Thyroid gland (tissue), 4 donors: ENCODE measurements at regions not wholly inside any gene's neighbourhood (a gene's known extent, or its start where the extent isn't known, plus 50 kb on each side); places are given as distances from the start of the nearest gene placed in this dataset.

ENCODE experiments used
- DNase-seq, 2 donors: peaks; one replicate each; pipeline ENCODE4 v3.0.0-alpha.2; 2019
- H3K27ac ChIP-seq, 3 donors: fragments of 200-600 bp; sonication (generic); 1 replicate in 2 of 3; 2 replicates in 1 of 3; pipeline ENCODE4 v1.5.1; 2016 to 2019; ENCODE audit warnings: mild to moderate bottlenecking in 1 of 3, moderate library complexity in 1 of 3
- H3K27me3 ChIP-seq: fragments of 200-600 bp; sonication (generic); one replicate; pipeline ENCODE4 v1.5.1; 2019
- H3K36me3 ChIP-seq, 2 donors: fragments of 200-600 bp; sonication (generic); one replicate each; pipeline ENCODE4 v1.5.1; 2016 to 2019
- H3K4me1 ChIP-seq, 2 donors: fragments of 200-600 bp; sonication (generic); one replicate each; pipeline ENCODE4 v1.5.1; 2017 to 2019
- H3K4me3 ChIP-seq, 3 donors: fragments of 200-600 bp; sonication (generic); replicated peaks in 1 of 3; 1 replicate in 2 of 3; 2 replicates in 1 of 3; pipeline ENCODE4 v1.5.1; 2016; ENCODE audit warnings: mild to moderate bottlenecking in 1 of 3
- H3K9me3 ChIP-seq: fragments of 200-600 bp; sonication (generic); one replicate; pipeline ENCODE4 v1.5.1; 2017
- POLR2A ChIP-seq, 2 donors: fragments of 450-650 bp; IDR thresholded peaks; one replicate each; pipeline ENCODE4 v1.6.1; 2017; ENCODE audit warnings: antibody characterized with exemption in 2 of 2, mild to moderate bottlenecking in 2 of 2, moderate library complexity in 1 of 2
- WGBS, 2 donors: methylation state at CpG; one replicate each; pipeline ENCODE4 v1.1.5; 2017; 5-methylcytosine and 5-hydroxymethylcytosine counted together
- intact Hi-C: fragments of 100-400 bp; cut with DNase I; formaldehyde crosslinking; loops from one replicate; pipeline ENCODE4 v1.15.1; 2023
- TF ChIP-seq, protein P1 (sequence below), 6 experiments: fragments of 200-600 bp in 3 of 6; fragments of 450-650 bp in 3 of 6; sonication (generic) in 3 of 6; IDR thresholded peaks; one replicate each; pipeline ENCODE4 v1.5.1; 2016 to 2019; ENCODE audit warnings: antibody characterized with exemption in 6 of 6, mild to moderate bottlenecking in 2 of 6, inconsistent platforms in 1 of 6, moderate library complexity in 1 of 6

DNA sequence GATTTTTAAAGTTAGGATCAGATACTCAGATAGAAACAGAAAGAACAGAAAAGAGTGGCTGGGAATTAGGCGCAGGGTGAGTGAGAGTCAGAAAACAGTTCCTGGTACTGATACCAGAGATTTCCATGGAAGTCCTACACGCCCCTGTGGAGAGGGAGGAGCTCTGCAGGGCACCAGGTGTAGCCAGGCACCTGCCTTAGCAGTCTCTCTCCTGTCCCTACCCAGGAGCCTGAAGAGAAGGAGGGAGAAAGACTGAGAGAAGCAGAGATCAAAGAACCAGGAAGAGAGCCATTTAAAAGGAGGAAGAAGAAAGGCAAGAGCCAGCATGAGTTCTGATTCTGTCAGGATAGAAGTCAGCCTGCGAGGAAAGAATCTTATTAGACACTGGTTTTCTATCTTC, 65.0 kb downstream of the CBLN1 start:
- WGBS, 2 donors = 43 to 44% methylated on average over 3 of the region's 3 CpGs
- TF ChIP-seq POLR2A (IDR thresholded peaks at IDR 0.05) = no peak
- TF ChIP-seq, protein P1, sequence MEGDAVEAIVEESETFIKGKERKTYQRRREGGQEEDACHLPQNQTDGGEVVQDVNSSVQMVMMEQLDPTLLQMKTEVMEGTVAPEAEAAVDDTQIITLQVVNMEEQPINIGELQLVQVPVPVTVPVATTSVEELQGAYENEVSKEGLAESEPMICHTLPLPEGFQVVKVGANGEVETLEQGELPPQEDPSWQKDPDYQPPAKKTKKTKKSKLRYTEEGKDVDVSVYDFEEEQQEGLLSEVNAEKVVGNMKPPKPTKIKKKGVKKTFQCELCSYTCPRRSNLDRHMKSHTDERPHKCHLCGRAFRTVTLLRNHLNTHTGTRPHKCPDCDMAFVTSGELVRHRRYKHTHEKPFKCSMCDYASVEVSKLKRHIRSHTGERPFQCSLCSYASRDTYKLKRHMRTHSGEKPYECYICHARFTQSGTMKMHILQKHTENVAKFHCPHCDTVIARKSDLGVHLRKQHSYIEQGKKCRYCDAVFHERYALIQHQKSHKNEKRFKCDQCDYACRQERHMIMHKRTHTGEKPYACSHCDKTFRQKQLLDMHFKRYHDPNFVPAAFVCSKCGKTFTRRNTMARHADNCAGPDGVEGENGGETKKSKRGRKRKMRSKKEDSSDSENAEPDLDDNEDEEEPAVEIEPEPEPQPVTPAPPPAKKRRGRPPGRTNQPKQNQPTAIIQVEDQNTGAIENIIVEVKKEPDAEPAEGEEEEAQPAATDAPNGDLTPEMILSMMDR (IDR thresholded peaks at IDR 0.05) = no peak
- Histone ChIP-seq H3K36me3 (no peaks in the 10 kb centered on the region), H3K9me3 (no peaks in the 10 kb centered on the region), H3K27ac (no peak overlapping the region), H3K4me3 (no peak overlapping the region), H3K27me3 (no peaks in the 10 kb centered on the region), H3K4me1 (no peaks in the 10 kb centered on the region)
- intact Hi-C loops = no loop called here
- no peak for DNase-seq

DNA sequence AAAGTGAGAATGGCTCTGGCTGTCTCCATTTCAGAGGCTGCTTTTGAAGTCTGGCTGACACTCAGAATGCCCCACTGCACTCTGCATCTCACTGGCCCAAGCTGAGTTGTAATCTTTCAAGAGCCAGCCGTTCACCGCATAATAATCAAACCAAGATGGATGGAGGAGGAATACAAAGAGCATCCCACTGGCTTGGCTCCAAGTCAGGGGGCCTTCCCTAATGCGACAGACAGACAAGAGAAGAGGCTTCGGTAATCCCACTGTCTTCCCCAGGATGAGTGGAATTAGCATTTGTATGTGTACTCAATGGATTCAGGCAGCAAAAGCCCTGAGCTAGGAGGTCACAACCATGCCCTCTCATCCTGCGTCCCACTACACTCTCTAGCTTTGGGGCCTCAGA, 68.0 kb downstream of the CBLN1 start:
- intact Hi-C loops = no loop called here
- no peak overlapping the region for H3K27ac ChIP-seq

DNA sequence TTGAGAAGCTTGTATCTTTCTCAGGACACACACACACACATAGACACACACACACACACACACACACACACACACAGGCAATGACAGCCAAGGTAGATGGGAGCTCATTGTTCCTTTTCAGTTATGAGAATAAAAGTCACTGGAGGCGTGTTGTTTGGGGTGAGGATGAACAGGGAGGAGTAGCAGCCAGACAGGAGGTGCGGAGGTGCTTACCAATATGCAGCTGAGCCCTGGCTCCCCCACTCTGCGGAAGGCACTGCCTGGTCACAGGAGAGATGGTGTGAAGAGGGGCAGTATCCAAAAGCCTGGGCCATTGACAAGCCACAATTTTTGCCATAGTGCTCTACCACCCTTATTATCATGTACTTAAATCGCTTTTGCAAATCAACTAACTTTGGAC, 77.4 kb downstream of the CBLN1 start:
- 82 to 92% methylated on average over 4 of the region's 4 CpGs for WGBS, 2 donors
- no peak for DNase-seq
- H3K36me3 ChIP-seq = no peaks in the 10 kb centered on the region
- TF ChIP-seq POLR2A (IDR thresholded peaks at IDR 0.05) = no peak
- TF ChIP-seq, protein P1 (IDR thresholded peaks at IDR 0.05) = no peak
- H3K27me3 ChIP-seq = no peaks in the 10 kb centered on the region
- H3K4me1 ChIP-seq = no peaks in the 10 kb centered on the region
- no peak overlapping the region for H3K27ac ChIP-seq
- intact Hi-C loops = no loop called here
- no peak overlapping the region for H3K4me3 ChIP-seq
- no peaks in the 10 kb centered on the region for H3K9me3 ChIP-seq

More for the DNA sequence above, 68.0 kb downstream of the CBLN1 start:
- Histone ChIP-seq H3K4me3 (no peak overlapping the region), H3K36me3 (no peaks in the 10 kb centered on the region), H3K27me3 (no peaks in the 10 kb centered on the region), H3K4me1 (no peaks in the 10 kb centered on the region), H3K9me3 (no peaks in the 10 kb centered on the region)
- 33 to 50% methylated on average over 5 of the region's 5 CpGs for WGBS, 2 donors
- no peak for DNase-seq
- TF ChIP-seq, protein P1 (IDR thresholded peaks at IDR 0.05) = no peak
- TF ChIP-seq POLR2A (IDR thresholded peaks at IDR 0.05) = no peak

DNA sequence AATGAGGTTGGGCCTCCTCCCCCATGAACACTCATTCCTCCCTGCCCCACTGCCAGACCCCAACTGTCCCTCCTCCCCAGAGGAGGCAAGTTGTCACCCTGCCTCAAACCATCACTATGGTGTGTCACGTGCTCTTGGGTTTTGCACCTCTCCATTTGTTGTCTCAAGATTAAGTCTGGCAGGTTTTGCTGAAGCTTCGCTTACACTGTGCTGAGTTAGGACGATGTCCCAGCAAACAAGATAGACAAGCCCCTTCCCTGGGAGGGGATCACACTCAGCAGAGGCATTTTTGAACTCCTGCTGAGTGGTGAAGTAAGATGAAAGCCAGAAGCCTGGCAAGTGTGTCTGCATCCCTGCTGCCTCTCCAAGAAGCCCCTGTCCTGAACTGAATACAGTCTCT, 78.3 kb downstream of the CBLN1 start:
- Histone ChIP-seq H3K4me1 (no peaks in the 10 kb centered on the region), H3K36me3 (no peaks in the 10 kb centered on the region), H3K27ac (no peak overlapping the region), H3K9me3 (no peaks in the 10 kb centered on the region), H3K4me3 (no peak overlapping the region), H3K27me3 (no peaks in the 10 kb centered on the region)
- DNase-seq = no peak
- intact Hi-C loops = no loop called here
- TF ChIP-seq POLR2A (IDR thresholded peaks at IDR 0.05) = no peak
- TF ChIP-seq, protein P1 (IDR thresholded peaks at IDR 0.05) = no peak
- WGBS, 2 donors = 29 to 48% methylated on average over 3 of the region's 3 CpGs

DNA sequence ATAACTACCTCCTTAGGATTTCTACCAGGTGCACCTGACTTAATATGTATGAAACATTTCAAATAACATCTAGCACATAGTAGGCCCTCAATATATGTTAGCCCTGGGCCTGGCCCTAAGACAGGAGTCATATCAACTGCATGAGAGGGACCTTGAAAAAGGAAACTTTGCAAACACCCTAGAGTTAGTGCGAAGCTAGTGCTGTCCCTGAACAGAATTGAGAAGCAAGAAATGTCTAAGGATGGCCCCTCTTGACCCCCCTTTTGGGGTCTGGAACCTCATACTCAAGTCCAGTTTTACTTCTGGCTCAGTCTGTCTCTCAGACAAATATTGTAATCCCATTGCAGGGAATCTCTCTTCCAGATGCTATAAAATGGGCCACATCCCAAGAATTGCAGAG, 80.5 kb downstream of the CBLN1 start:
- no peak for TF ChIP-seq POLR2A (IDR thresholded peaks at IDR 0.05)
- TF ChIP-seq, protein P1 (IDR thresholded peaks at IDR 0.05) = no peak
- intact Hi-C loops = no loop called here
- Histone ChIP-seq H3K27me3 (no peaks in the 10 kb centered on the region), H3K36me3 (no peaks in the 10 kb centered on the region), H3K4me3 (no peak overlapping the region), H3K4me1 (no peaks in the 10 kb centered on the region), H3K9me3 (no peaks in the 10 kb centered on the region), H3K27ac (no peak overlapping the region)
- 81 to 89% methylated on average over 1 of the region's 1 CpG for WGBS, 2 donors
- DNase-seq = no peak
